HepG2 (cell line): ENCODE measurements at regions not wholly inside any gene's neighbourhood (a gene's known extent, or its start where the extent isn't known, plus 50 kb on each side); places are given as distances from the start of the nearest gene placed in this dataset.

Experiments
- ADNP ChIP-seq: sonication (generic); formaldehyde crosslinking; IDR thresholded peaks from 2 replicates; pipeline ENCODE4 v1.4.0; 2020; ENCODE audit warnings: missing genetic modification reagents
- EHMT2 ChIP-seq: fragments of 200-600 bp; sonication (generic); IDR thresholded peaks from 2 replicates; pipeline ENCODE4 v1.7.0; 2017; ENCODE audit warnings: antibody characterized with exemption, low read depth, low read length, borderline replicate concordance
- EZH2 ChIP-seq: conservative IDR thresholded peaks from 2 replicates; pipeline ENCODE4 v1.6.1; 2012; ENCODE audit warnings: mild to moderate bottlenecking, low read depth, low read length, moderate library complexity
- FOXP1 ChIP-seq, 2 experiments: fragments of 450-650 bp in 1 of 2; IDR thresholded peaks; 2 replicates each; pipeline ENCODE4 v1.6.1; 2017 to 2018; ENCODE audit warnings: antibody characterized with exemption in 1 of 2
- MIER2 ChIP-seq: IDR thresholded peaks from 2 replicates; pipeline ENCODE4 v1.6.1; 2016; ENCODE audit warnings: missing biosample characterization, missing genetic modification reagents
- POLR2AphosphoS5 ChIP-seq: IDR thresholded peaks from 2 replicates; pipeline ENCODE4 v1.6.1; 2012; ENCODE audit warnings: low read depth, low read length
- ZNF124 ChIP-seq: sonication (generic); formaldehyde crosslinking; IDR thresholded peaks from 2 replicates; pipeline ENCODE4 v1.4.0; 2020; ENCODE audit warnings: missing genetic modification reagents
- TF ChIP-seq, protein P1 (sequence below): sonication (generic); formaldehyde crosslinking; IDR thresholded peaks from 2 replicates; pipeline ENCODE4 v1.5.1; 2020; ENCODE audit warnings: mild to moderate bottlenecking, missing genetic modification reagents, moderate library complexity
- TF ChIP-seq, protein P2 (sequence below): fragments of 450-650 bp; IDR thresholded peaks from 2 replicates; pipeline ENCODE4 v1.6.1; 2016

DNA sequence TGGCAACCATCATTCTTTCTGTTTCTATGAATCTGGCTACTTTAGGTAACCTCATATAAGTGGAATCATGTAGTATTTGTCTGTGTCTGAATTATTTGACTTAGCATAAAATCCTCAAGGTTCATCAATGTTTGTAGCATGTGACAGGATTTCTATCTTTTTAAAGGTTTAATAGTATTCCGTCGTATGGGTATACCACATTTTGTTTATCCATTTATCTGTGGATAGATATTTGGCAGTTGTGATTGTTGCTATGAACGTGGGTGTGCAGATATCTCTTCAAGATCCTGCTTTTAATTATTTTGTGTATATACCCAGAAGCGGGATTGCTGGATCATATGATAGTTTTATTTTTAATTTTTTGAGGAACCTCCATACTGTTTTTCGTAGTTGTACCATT, 421.7 kb downstream of the PCNX1 start:
- TF ChIP-seq ZNF124 (CRISPR knock-in tag) (no peak), FOXP1 (IDR thresholded peaks at IDR 0.05) (no peak), FOXP1 (CRISPR knock-in tag; IDR thresholded peaks at IDR 0.05) (no peak), ADNP (CRISPR knock-in tag) (no peak), POLR2AphosphoS5 (no peak), EZH2 (no peak), EHMT2 (no peak), MIER2 (CRISPR knock-in tag) (no peak)
- TF ChIP-seq, protein P1, sequence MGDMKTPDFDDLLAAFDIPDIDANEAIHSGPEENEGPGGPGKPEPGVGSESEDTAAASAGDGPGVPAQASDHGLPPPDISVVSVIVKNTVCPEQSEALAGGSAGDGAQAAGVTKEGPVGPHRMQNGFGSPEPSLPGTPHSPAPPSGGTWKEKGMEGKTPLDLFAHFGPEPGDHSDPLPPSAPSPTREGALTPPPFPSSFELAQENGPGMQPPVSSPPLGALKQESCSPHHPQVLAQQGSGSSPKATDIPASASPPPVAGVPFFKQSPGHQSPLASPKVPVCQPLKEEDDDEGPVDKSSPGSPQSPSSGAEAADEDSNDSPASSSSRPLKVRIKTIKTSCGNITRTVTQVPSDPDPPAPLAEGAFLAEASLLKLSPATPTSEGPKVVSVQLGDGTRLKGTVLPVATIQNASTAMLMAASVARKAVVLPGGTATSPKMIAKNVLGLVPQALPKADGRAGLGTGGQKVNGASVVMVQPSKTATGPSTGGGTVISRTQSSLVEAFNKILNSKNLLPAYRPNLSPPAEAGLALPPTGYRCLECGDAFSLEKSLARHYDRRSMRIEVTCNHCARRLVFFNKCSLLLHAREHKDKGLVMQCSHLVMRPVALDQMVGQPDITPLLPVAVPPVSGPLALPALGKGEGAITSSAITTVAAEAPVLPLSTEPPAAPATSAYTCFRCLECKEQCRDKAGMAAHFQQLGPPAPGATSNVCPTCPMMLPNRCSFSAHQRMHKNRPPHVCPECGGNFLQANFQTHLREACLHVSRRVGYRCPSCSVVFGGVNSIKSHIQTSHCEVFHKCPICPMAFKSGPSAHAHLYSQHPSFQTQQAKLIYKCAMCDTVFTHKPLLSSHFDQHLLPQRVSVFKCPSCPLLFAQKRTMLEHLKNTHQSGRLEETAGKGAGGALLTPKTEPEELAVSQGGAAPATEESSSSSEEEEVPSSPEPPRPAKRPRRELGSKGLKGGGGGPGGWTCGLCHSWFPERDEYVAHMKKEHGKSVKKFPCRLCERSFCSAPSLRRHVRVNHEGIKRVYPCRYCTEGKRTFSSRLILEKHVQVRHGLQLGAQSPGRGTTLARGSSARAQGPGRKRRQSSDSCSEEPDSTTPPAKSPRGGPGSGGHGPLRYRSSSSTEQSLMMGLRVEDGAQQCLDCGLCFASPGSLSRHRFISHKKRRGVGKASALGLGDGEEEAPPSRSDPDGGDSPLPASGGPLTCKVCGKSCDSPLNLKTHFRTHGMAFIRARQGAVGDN, result no peak
- TF ChIP-seq, protein P2, sequence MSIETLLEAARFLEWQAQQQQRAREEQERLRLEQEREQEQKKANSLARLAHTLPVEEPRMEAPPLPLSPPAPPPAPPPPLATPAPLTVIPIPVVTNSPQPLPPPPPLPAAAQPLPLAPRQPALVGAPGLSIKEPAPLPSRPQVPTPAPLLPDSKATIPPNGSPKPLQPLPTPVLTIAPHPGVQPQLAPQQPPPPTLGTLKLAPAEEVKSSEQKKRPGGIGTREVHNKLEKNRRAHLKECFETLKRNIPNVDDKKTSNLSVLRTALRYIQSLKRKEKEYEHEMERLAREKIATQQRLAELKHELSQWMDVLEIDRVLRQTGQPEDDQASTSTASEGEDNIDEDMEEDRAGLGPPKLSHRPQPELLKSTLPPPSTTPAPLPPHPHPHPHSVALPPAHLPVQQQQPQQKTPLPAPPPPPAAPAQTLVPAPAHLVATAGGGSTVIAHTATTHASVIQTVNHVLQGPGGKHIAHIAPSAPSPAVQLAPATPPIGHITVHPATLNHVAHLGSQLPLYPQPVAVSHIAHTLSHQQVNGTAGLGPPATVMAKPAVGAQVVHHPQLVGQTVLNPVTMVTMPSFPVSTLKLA, result no peak
